Hypothalamus (tissue), 51 donors: ENCODE measurements at regions not wholly inside any gene's neighbourhood (a gene's known extent, or its start where the extent isn't known, plus 50 kb on each side); places are given as distances from the start of the nearest gene placed in this dataset.
A peak's percentile ranks its signal among the peaks of the same experiment; 100 is the strongest.

Experiments
- DNase-seq, 51 donors: peaks; one replicate each; lab custom pipeline; 2025; lab: John Stamatoyannopoulos, UW

GRCh38 chr1:237976331-237976730 lies 85.6 kb upstream of the ZP4 start:
- peak in 1 of 51 donors; percentile 1 for DNase-seq

DNA sequence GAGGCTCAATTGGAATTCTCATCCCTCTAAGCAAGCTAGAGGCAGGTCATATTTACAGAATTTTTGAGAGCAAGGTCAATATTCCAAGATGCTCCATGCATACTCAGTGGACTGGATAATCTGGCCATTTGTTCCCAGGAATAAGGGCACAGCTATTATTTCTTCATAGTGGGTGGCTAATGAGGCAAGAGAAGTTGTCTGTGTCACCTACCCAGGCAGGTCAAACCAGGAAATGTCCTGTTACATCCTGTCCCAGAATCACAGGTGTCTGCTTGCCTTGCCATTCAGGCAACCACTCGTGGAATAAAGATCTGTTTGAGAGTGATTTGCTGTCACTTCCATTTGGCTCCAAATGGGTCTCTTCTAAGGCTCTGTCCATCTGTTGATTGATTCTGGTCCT lies 85.2 kb upstream of the ZP4 start:
- DNase-seq: no peak

GRCh38 chr1:237975376-237975775 lies 84.7 kb upstream of the ZP4 start:
- DNase-seq: no peak

DNA sequence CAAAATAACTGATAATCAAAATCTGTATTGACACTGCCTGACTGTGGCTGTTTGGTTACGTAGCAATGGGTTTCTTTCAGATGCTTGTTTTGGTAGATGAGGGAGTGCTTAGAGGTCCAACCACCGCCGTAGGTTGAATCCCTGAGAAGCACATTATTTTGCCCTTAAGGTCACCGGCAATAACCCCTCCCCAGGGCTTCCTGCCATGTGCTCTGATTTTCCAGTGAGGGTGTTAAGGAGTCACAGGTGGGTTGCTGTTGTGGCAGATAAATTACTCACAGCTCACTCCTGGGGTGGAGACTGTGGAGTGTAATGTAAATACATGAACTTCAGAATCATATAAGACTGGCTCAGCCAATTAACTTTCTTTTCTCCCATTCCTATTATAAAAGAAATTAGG lies 81.5 kb upstream of the ZP4 start:
- no peak for DNase-seq

DNA sequence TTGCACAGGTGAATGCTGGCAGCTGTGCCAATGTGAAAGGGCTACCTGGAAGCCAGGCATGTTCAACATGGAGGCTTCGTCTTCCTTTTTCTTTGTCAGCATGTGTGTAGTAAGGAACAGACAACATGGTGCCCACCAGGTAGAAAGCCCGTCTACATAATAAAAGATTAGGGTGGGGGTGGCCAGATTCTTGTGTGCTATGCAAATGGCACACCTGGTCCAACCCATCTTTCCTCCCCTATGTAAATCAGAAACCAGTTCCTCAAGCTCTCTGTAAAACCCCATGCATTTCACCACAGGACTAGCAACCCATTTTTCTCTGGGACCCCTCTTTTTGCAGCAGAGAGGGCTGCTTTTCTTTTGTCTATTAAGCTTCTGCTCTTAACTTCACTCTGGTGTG lies 72.3 kb upstream of the ZP4 start:
- DNase-seq: no peak

DNA sequence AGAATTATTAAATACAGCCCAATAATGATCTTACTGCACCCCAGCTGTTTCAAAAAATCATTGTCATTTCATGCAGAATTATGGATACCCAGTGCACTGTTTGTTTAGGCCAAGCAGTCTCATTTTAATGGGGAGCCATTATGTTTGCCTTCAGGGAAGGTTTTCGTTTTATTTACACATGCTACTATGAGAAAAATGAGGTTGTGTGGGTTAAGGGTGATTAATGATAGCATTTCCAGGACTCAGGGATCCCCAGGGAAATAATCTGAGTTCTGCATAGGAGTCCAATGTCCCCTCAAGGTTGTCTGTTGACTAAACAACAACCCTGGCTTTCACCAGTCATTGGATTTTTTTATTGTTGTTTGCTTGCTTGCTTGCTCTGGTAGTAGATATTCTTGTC lies 71.0 kb upstream of the ZP4 start:
- no peak for DNase-seq

DNA sequence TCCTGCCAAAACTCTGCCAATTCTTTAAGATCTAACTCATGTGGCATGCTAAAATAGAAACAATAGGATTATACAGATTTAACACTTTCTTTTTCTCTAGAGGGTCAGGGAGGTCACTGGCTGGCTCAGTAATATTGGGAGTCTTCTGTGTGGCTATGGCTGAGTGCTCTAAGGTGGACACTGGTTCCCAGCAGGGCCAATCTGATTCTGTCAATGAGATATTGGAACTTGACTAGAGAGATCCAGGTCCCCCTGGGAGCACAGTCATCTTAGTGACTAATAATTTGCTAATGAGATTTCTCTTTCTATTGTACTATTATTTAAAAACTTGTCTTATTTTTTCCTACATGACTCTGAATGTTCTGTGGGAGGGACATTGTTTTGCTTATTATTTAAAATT lies 69.1 kb upstream of the ZP4 start:
- no peak for DNase-seq

DNA sequence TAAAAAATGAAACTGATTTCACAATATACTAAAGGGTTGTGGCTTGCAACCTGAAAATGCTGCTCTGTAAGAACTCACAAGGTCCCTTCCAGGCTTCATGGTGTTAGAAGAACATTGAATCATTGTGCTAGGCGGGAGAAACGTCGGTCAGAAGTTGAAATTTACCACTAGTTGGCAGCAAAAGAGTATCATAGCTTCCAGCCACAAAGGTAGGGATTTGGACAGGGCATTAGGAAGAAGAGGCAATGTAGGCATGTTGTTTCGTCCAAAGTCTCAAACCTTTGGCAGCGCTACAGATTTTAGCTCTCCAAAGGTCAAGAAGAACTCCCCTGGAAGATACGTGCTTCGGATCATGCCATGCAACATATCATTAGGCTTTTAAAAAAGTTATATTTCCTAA lies 62.5 kb upstream of the ZP4 start:
- DNase-seq: no peak
